Fibroblast of mammary gland (primary cell): ENCODE measurements at regions not wholly inside any gene's neighbourhood (a gene's known extent, or its start where the extent isn't known, plus 50 kb on each side); places are given as distances from the start of the nearest gene placed in this dataset.
A peak's percentile ranks its signal among the peaks of the same experiment; 100 is the strongest.
"Not testable (repeated sequence)": the region's sequence is repeated elsewhere in the genome, so short reads cannot be mapped to it uniquely, and the experiment has no call there.

ENCODE experiments used
- DNase-seq: peaks from one replicate; pipeline ENCODE4 v3.0.0-alpha.2; 2010; ENCODE audit warnings: low read depth
- H3K4me3 ChIP-seq: 2 replicates; pipeline ENCODE4 v1.5.1; 2011; ENCODE audit warnings: low read depth, mild to moderate bottlenecking, low read length, moderate library complexity; ENCODE audit not compliant: control insufficient read depth
- CTCF ChIP-seq: conservative IDR thresholded peaks from 2 replicates; pipeline ENCODE4 v1.5.1; 2011; ENCODE audit warnings: low read depth, low read length, inconsistent platforms; ENCODE audit not compliant: control insufficient read depth, insufficient read depth

GRCh38 chrX:80572636-80573035 lies 152.4 kb downstream of the TENT5D start:
- no peak overlapping the region for H3K4me3 ChIP-seq
- DNase-seq: no peak
- TF ChIP-seq CTCF: no peak

GRCh38 chrX:80573275-80573674 lies 153.0 kb downstream of the TENT5D start:
- no peak for DNase-seq
- TF ChIP-seq CTCF: no peak
- H3K4me3 ChIP-seq: no peak overlapping the region

GRCh38 chrX:80574486-80575086 lies 154.3 kb downstream of the TENT5D start:
- H3K4me3 ChIP-seq, DNase-seq: not testable (repeated sequence)

GRCh38 chrX:80576267-80576666 lies 156.0 kb downstream of the TENT5D start:
- no peak overlapping the region for H3K4me3 ChIP-seq
- no peak for DNase-seq
- TF ChIP-seq CTCF: no peak

- TF ChIP-seq CTCF: no peak
- no peak for DNase-seq
- no peak overlapping the region for H3K4me3 ChIP-seq
Measured at GRCh38 chrX:80576806-80577533, 156.7 kb downstream of the TENT5D start.

- peak; percentile 61 for TF ChIP-seq CTCF
- no peak overlapping the region for H3K4me3 ChIP-seq
- DNase-seq: peak; percentile 33
Measured at GRCh38 chrX:80578517-80579105, 158.4 kb downstream of the TENT5D start.

GRCh38 chrX:80590992-80591391 lies 170.7 kb downstream of the TENT5D start:
- H3K4me3 ChIP-seq, DNase-seq: not testable (repeated sequence)
